HG03520 (cell line): ENCODE measurements at regions not wholly inside any gene's neighbourhood (a gene's known extent, or its start where the extent isn't known, plus 50 kb on each side); places are given as distances from the start of the nearest gene placed in this dataset.

Experiments
- ATAC-seq: cut with Tn5 transposase; IDR thresholded peaks from one replicate; pipeline ENCODE4 v1.9.1; 2021; ENCODE audit warnings: mild to moderate bottlenecking, moderate library complexity; ENCODE audit not compliant: unreplicated experiment

GRCh38 chr6:113576310-113576709 lies 280.8 kb upstream of the MARCKS start:
- ATAC-seq = no peak

GRCh38 chr6:113578691-113579090 lies 278.5 kb upstream of the MARCKS start:
- no peak for ATAC-seq

- ATAC-seq = no peak
These were observed 272.4 kb upstream of the MARCKS start for GRCh38 chr6:113584767-113585166.

GRCh38 chr6:113585246-113585645 lies 271.9 kb upstream of the MARCKS start:
- no peak for ATAC-seq

- no peak for ATAC-seq
These were observed 270.6 kb upstream of the MARCKS start for GRCh38 chr6:113586413-113587077.

GRCh38 chr6:113587078-113587699 lies 270.0 kb upstream of the MARCKS start:
- ATAC-seq = no peak

- ATAC-seq = no peak
These were observed 268.5 kb upstream of the MARCKS start for GRCh38 chr6:113588646-113589045.

GRCh38 chr6:113591896-113592827 lies 265.0 kb upstream of the MARCKS start:
- ATAC-seq = no peak

GRCh38 chr6:113594726-113595125 lies 262.4 kb upstream of the MARCKS start:
- no peak for ATAC-seq

- ATAC-seq = no peak
These were observed 261.2 kb upstream of the MARCKS start for GRCh38 chr6:113595911-113596376.

GRCh38 chr6:113596387-113597230 lies 260.5 kb upstream of the MARCKS start:
- ATAC-seq = no peak

- ATAC-seq = no peak
These were observed 259.9 kb upstream of the MARCKS start for GRCh38 chr6:113597231-113597583.

- ATAC-seq = no peak
These were observed 258.4 kb upstream of the MARCKS start for GRCh38 chr6:113598786-113599185.

- ATAC-seq = no peak
These were observed 257.7 kb upstream of the MARCKS start for GRCh38 chr6:113599444-113599843.

GRCh38 chr6:113600551-113601339 lies 256.4 kb upstream of the MARCKS start:
- ATAC-seq = no peak

- ATAC-seq = no peak
These were observed 249.2 kb upstream of the MARCKS start for GRCh38 chr6:113607821-113608545.

GRCh38 chr6:113610377-113610988 lies 246.7 kb upstream of the MARCKS start:
- no peak for ATAC-seq

GRCh38 chr6:113616701-113617274 lies 240.4 kb upstream of the MARCKS start:
- ATAC-seq = no peak

- ATAC-seq = no peak
These were observed 238.1 kb upstream of the MARCKS start for GRCh38 chr6:113619077-113619476.
